HUDEP-2 (cell line): ENCODE measurements at regions not wholly inside any gene's neighbourhood (a gene's known extent, or its start where the extent isn't known, plus 50 kb on each side); places are given as distances from the start of the nearest gene placed in this dataset.

Experiments used
- DNase-seq, 76 experiments: peaks; one replicate each; lab custom pipeline; 2025; ENCODE audit not compliant: unreplicated experiment in 76 of 76; lab: John Stamatoyannopoulos, UW

- no peak for DNase-seq
Measured at GRCh38 chr4:155523358-155523757, 143.3 kb upstream of the GUCY1A1 start.

- DNase-seq, result no peak
Measured at GRCh38 chr4:155522201-155522600, 144.4 kb upstream of the GUCY1A1 start.

GRCh38 chr4:155521382-155521781 is 144.6 kb upstream of the MAP9 start:
- no peak for DNase-seq

GRCh38 chr4:155515444-155516075 is 138.8 kb upstream of the MAP9 start:
- no peak for DNase-seq

GRCh38 chr4:155514628-155515027 is 137.9 kb upstream of the MAP9 start:
- no peak for DNase-seq

- DNase-seq, result no peak
Measured at GRCh38 chr4:155512817-155513216, 136.1 kb upstream of the MAP9 start.

- no peak for DNase-seq
Measured at GRCh38 chr4:155512046-155512445, 135.3 kb upstream of the MAP9 start.

GRCh38 chr4:155510771-155511170 is 134.0 kb upstream of the MAP9 start:
- DNase-seq, result no peak

- no peak for DNase-seq
Measured at GRCh38 chr4:155509555-155509954, 132.8 kb upstream of the MAP9 start.

- no peak for DNase-seq
Measured at GRCh38 chr4:155506745-155507144, 130.0 kb upstream of the MAP9 start.

- no peak for DNase-seq
Measured at GRCh38 chr4:155505321-155505720, 128.6 kb upstream of the MAP9 start.

GRCh38 chr4:155497306-155497705 is 120.5 kb upstream of the MAP9 start:
- DNase-seq, result no peak

- no peak for DNase-seq
Measured at GRCh38 chr4:155496294-155496626, 119.5 kb upstream of the MAP9 start.

GRCh38 chr4:155495572-155496293 is 119.0 kb upstream of the MAP9 start:
- DNase-seq, result no peak

- DNase-seq, result no peak
Measured at GRCh38 chr4:155494037-155494718, 117.4 kb upstream of the MAP9 start.

GRCh38 chr4:155491336-155492120 is 114.8 kb upstream of the MAP9 start:
- no peak for DNase-seq

- no peak for DNase-seq
Measured at GRCh38 chr4:155489271-155489670, 112.5 kb upstream of the MAP9 start.

GRCh38 chr4:155488691-155489090 is 111.9 kb upstream of the MAP9 start:
- DNase-seq, result no peak

- no peak for DNase-seq
Measured at GRCh38 chr4:155487210-155487609, 110.4 kb upstream of the MAP9 start.

- no peak for DNase-seq
Measured at GRCh38 chr4:155481150-155481549, 104.4 kb upstream of the MAP9 start.

GRCh38 chr4:155479835-155480234 is 103.1 kb upstream of the MAP9 start:
- DNase-seq, result no peak
